Thoracic aorta (tissue), 2 donors: ENCODE measurements at regions not wholly inside any gene's neighbourhood (a gene's known extent, or its start where the extent isn't known, plus 50 kb on each side); places are given as distances from the start of the nearest gene placed in this dataset.

Experiments
- ATAC-seq: fragments of 150-250 bp; one replicate; pipeline ENCODE4 v1.8.0; 2017; ENCODE audit warnings: low read depth; ENCODE audit not compliant: insufficient number of reproducible peaks, low FRiP score
- DNase-seq: peaks from one replicate; pipeline ENCODE4 v3.0.0-alpha.2; 2020; ENCODE audit warnings: low spot score
- H3K27ac ChIP-seq, 2 donors: fragments of 200-600 bp; sonication (generic); 1 replicate in 1 of 2; 2 replicates in 1 of 2; pipeline ENCODE4 v1.5.1; 2016; ENCODE audit warnings: mild to moderate bottlenecking in 2 of 2, moderate library complexity in 2 of 2
- H3K27me3 ChIP-seq: fragments of 200-600 bp; sonication (generic); replicated peaks from 2 replicates; pipeline ENCODE4 v1.6.0; 2016; ENCODE audit warnings: mild to moderate bottlenecking; ENCODE audit not compliant: insufficient read depth
- H3K36me3 ChIP-seq: fragments of 200-600 bp; sonication (generic); one replicate; pipeline ENCODE4 v1.5.1; 2016
- H3K4me1 ChIP-seq, 2 donors: fragments of 200-600 bp; sonication (generic); 1 replicate in 1 of 2; 2 replicates in 1 of 2; pipeline versions ENCODE4 v1.5.1 to v1.6.0; 2016; ENCODE audit warnings: low read depth in 2 of 2, mild to moderate bottlenecking in 1 of 2; ENCODE audit not compliant: control insufficient read depth in 1 of 2
- H3K4me3 ChIP-seq: fragments of 200-600 bp; sonication (generic); 2 replicates; pipeline ENCODE4 v1.5.1; 2016; ENCODE audit warnings: mild to moderate bottlenecking
- H3K9me3 ChIP-seq: fragments of 200-600 bp; sonication (generic); 2 replicates; pipeline ENCODE4 v1.5.1; 2016
- TF ChIP-seq, protein P1 (sequence below): fragments of 200-600 bp; sonication (generic); IDR thresholded peaks from one replicate; pipeline ENCODE4 v1.5.1; 2019; ENCODE audit warnings: antibody characterized with exemption

DNA sequence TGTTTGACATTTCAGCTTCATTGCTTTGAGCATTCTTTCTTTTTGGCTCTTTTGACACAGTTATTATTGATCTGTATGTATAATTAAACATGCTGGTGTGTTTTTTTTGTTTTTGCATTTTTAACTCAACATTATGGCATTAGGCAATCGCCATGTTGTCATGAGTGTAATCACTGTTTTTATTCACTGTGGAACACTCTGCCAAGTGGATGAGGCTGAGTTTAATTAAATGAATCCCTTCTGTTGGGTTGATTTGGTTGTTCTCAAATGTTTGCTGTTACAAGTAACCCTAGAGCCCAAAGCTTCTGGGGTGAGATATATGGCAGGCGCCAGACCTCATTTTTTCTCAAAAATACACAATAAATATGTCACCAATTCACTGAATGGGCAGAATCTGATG lies 428.1 kb downstream of the MATN1 start:
- no peak for DNase-seq
- no peaks in the 10 kb centered on the region for H3K27me3 ChIP-seq
- TF ChIP-seq, protein P1, sequence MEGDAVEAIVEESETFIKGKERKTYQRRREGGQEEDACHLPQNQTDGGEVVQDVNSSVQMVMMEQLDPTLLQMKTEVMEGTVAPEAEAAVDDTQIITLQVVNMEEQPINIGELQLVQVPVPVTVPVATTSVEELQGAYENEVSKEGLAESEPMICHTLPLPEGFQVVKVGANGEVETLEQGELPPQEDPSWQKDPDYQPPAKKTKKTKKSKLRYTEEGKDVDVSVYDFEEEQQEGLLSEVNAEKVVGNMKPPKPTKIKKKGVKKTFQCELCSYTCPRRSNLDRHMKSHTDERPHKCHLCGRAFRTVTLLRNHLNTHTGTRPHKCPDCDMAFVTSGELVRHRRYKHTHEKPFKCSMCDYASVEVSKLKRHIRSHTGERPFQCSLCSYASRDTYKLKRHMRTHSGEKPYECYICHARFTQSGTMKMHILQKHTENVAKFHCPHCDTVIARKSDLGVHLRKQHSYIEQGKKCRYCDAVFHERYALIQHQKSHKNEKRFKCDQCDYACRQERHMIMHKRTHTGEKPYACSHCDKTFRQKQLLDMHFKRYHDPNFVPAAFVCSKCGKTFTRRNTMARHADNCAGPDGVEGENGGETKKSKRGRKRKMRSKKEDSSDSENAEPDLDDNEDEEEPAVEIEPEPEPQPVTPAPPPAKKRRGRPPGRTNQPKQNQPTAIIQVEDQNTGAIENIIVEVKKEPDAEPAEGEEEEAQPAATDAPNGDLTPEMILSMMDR, result no peak

DNA sequence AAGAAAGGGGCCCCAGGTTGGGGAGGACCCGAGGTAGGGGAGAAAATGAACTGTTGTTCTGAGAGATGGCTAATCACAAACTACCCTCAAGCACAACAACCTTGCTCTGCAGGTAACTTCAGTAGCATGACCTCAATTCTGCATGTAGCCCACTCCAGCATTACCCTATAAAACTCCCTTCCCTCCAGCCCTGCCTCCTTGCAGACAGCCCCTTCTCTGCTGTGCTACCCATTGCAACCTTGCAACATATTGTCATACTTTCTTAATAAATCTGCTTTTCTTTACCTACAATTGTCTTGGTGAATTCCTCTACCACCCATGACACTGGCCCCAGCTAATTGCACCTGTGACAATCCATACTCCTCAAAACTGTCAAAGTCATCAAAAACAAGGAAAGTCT lies 428.9 kb downstream of the MATN1 start:
- Histone ChIP-seq H3K27me3 (no peaks in the 10 kb centered on the region), H3K36me3 (no peaks in the 10 kb centered on the region), H3K27ac (no peak overlapping the region), H3K4me1 (no peaks in the 10 kb centered on the region), H3K9me3 (no peaks in the 10 kb centered on the region), H3K4me3 (no peak overlapping the region)
- TF ChIP-seq, protein P1, result no peak
- no peak for ATAC-seq
- DNase-seq, result no peak

More for the DNA sequence above, 428.1 kb downstream of the MATN1 start:
- Histone ChIP-seq H3K27ac (no peak overlapping the region), H3K4me3 (no peak overlapping the region), H3K9me3 (no peaks in the 10 kb centered on the region), H3K4me1 (no peaks in the 10 kb centered on the region), H3K36me3 (no peaks in the 10 kb centered on the region)
- ATAC-seq, result no peak

DNA sequence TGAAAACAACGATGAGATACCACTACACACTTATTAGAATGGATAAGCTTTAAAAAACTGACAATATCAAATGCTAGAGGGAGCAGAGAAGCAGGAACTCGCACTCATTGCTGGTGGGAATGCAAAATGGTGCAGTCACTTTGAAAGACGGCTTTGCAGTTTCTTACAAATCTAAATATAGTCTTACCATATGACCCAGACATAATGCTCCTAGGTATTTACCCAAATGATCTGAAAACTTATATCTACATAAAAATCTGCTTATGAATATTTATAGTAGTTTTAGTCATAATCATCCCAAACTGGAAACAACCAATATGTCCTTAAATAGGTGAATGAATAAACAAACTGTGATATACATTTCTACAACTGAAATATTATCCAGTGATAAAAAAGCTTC lies 430.9 kb downstream of the MATN1 start:
- Histone ChIP-seq H3K27ac (no peak overlapping the region), H3K4me1 (no peaks in the 10 kb centered on the region), H3K4me3 (no peak overlapping the region), H3K9me3 (no peaks in the 10 kb centered on the region), H3K36me3 (no peaks in the 10 kb centered on the region), H3K27me3 (no peaks in the 10 kb centered on the region)
- ATAC-seq, result no peak
- TF ChIP-seq, protein P1, result no peak
- DNase-seq, result no peak

DNA sequence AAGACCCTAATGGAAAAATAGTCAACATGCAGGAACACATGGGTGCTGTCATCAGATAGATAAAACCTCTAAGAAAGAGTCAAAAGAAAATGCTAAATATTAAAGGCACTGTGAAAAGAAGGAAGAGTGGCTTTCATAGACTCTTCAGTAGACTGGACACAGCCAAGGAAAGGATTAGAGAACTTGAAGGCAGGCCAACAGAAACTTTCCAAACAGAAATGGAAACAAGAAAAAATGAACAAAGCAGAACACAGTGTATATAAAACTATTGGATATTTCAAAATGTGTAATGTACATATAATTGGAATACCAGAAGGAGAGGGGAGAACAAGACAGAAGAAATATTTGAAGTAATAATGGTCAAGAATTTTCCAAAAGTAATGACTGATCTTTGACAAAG lies 431.9 kb downstream of the MATN1 start:
- Histone ChIP-seq H3K4me3 (no peak overlapping the region), H3K27ac (no peak overlapping the region), H3K4me1 (no peaks in the 10 kb centered on the region), H3K36me3 (no peaks in the 10 kb centered on the region), H3K9me3 (no peaks in the 10 kb centered on the region), H3K27me3 (no peaks in the 10 kb centered on the region)
- ATAC-seq, result no peak
- TF ChIP-seq, protein P1, result no peak
- DNase-seq, result no peak

DNA sequence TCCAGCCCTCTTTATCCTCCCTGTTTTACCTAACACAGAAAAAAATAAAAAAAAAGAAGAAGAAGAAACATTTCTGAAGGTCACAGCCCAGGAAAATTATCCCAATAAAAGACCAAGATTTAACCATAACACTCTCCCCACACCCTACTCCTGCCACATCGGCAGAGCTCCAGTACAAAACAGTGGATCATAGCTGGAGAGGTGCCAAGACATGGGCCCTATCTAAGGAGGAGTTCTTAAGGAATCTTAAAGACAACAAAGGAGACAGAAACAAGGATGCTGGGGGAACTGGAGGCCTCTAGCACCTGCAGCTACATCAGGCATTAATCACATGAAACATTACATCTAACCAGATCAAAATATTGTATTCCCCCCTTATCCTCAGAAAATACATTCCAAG lies 432.8 kb downstream of the MATN1 start:
- Histone ChIP-seq H3K9me3 (no peaks in the 10 kb centered on the region), H3K4me3 (no peak overlapping the region), H3K27me3 (no peaks in the 10 kb centered on the region), H3K27ac (no peak overlapping the region), H3K4me1 (no peaks in the 10 kb centered on the region), H3K36me3 (no peaks in the 10 kb centered on the region)
- TF ChIP-seq, protein P1, result no peak
- ATAC-seq, result no peak
- DNase-seq, result no peak
